DMS 273 (cell line): ENCODE measurements at regions not wholly inside any gene's neighbourhood (a gene's known extent, or its start where the extent isn't known, plus 50 kb on each side); places are given as distances from the start of the nearest gene placed in this dataset.
A peak's percentile ranks its signal among the peaks of the same experiment; 100 is the strongest.
"Not testable (repeated sequence)": the region's sequence is repeated elsewhere in the genome, so short reads cannot be mapped to it uniquely, and the experiment has no call there.

ENCODE experiments used
- DNase-seq: peaks from one replicate; lab custom pipeline; 2025; ENCODE audit not compliant: unreplicated experiment; lab: John Stamatoyannopoulos, UW

DNA sequence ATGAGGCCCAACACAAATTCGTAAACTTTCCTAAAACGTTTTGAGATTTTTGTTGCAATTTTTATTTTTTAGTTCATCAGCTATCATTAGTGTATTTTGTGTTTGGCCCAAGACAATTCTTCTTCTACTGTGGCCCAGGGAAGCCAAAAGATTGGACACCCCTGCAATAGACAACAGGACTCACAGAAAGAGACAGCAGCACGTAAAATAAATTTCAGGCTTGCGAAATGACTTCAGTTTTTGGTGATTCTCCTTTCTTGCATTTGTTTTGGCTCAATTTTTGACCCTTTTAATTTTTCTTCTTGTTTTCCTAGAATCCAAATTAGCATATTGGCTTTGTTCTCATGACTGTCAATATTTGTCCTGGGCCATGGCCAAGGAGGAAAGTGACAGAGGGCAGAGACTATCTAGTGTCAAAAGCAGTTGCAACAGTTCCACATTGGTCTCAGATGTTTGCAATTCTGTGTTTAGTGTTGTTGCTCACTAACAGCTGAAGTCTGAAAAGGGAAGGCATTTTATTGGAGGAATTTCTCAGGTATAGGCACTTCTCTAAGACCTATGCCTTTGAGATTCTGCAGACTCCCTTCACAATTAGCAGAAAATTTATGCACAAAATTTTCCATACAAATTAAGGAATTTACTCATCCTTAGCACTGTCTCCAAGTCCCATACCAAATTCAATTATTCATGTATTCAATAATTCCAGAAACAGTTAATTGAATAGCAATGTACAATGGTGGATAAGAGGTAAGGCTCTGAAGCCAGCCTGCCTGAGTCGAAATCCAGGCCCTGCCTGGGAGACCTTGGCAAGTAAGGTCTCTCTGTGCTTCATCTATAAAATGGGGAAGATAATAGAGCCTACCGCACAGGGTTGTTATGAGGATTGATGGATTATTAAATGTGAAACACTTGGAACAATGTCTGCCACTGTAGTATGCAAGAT is 160.9 kb upstream of the IVNS1ABP start:
- DNase-seq = no peak

DNA sequence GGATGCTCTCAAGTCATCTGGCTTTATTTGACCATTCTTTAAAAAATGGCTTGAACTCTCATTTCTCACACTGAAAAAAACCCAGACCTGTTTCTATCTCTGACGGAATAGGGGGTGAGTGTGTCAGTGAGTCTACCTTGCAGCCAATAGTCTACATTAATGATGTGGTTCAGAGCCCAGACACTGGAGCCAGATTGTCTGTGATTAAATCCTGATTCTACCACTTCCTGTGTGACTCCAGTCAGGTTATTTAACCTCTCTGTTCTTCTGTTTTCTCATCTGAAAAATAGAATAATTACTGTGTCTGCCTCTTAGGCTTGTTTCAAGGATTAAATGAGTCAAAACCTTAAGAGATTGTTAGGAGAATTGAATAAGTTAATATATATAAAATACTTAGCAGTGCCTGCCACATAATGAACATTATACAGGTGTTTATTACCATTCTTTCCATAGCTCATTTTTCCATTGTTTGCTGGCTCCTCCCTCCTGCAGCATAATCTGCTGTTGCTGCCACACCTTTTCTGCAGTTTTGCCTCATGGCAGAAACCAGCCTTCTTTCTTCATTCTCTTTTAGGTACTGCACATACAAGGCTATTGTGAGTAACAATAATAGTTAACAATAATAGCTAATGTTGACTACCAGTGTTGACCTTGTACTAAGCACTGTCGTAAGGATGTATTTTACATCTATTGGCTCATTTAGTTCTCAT is 157.6 kb upstream of the IVNS1ABP start:
- DNase-seq = no peak

DNA sequence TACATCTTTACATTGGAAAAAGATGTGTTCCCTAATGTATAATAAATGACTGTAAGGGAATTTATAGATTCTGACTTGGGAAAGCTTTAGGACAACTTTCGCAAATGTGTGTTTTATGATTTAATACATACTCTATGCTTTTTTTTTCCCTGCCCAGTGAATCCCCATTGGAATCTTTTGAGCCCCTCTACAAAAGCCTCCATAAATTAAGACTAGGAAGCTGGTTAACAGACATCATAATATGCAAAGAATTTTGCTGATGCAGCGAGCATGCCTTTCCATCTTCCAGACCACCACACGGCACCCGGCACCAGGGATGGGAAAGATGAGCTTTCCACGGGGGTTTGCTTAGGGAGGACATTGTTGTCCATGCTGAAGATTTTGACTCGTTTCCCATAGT is 156.1 kb upstream of the IVNS1ABP start:
- DNase-seq = no peak

DNA sequence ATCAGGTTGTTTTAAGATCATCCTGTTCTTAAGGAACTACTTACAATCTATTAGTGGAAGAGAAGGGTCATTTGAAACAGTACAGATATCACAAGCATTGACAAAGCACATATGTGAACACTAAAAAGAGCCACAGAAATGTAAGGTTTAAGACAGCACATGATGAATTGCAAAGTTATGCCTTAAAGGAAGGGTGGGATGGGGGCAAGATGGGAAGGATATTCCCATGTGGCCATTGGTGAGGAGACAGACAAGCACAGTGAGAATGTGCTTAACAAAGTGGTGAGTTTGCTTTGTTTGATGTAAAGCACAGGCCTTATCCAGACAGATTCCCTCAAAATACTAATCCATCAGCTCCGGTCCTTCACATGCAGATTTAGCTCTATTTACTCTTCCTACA is 151.6 kb upstream of the IVNS1ABP start:
- DNase-seq = no peak

- DNase-seq = no peak
These were observed 150.1 kb upstream of the IVNS1ABP start for GRCh38 chr1:185467122-185467521.

DNA sequence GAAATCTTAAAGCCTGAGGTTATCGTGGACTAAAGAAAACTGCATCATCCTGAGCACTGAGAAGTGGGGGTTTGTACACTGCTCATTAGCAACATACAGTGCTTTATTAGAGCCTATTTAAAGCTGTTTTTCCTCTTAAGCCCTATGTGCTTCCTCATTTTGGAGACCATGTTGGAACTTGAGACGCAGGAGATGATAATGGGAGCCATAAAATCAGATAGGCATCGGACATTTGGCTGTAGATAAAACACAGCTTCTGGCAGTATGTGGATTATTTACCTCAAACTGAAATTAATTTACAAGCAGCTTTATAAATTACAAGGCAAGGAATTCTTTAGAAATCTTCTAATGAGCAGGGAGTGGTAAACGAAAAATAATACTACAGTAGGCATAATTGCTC is 147.7 kb upstream of the IVNS1ABP start:
- DNase-seq = no peak

DNA sequence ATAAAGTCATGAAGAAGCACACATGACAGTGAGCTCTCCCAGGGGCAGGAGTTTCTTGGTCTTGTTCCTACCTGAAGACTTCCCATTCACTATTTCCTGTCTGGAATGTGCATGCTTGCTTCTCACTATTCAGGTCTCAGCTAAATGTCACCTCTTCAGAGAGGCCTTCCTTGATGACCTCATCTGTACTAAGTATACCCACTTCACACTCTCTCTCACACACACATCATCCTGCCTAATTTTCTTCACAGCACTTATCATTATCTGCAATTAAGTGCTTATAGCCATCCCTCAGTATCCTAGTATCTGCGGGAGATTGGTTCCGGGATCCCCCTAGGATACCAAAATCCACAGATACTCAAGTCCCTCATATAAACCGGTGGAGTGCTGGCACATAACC is 146.4 kb upstream of the IVNS1ABP start:
- no peak for DNase-seq

DNA sequence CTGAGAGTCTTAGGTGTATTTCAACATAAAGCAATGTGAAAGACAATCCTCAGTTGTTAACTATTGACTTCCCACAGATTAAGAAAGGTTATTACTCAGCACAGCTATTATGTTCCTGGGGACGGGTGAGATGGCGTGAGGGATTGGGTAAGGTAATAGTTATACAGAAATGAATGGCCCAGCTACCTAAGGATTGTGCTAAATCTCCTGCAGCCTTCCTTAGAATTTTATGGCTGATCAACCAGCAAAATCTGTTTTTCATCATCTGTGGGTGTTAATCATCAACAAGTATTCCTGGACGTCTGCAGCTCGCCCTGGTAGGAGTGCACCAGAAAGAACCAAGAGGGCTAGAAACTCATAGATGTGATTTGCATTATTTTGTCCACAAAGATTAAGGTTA is 146.0 kb upstream of the IVNS1ABP start:
- no peak for DNase-seq

DNA sequence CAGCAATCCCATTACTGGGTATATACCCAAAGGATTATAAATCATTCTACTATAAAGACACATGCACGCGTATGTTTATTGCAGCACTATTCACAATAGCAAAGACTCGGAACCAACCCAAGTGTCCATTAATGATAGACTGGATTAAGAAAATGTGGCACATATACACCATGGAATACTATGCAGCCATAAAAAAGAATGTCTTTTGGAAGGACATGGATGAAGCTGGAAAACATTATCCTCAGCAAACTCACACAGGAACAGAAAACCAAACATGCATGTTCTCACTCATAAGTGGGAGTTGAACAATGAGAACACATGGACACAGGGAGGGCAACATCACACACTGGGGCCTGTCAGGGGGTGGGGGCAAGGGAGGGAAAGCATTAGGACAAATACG is 143.7 kb upstream of the IVNS1ABP start:
- DNase-seq = not testable (repeated sequence)

DNA sequence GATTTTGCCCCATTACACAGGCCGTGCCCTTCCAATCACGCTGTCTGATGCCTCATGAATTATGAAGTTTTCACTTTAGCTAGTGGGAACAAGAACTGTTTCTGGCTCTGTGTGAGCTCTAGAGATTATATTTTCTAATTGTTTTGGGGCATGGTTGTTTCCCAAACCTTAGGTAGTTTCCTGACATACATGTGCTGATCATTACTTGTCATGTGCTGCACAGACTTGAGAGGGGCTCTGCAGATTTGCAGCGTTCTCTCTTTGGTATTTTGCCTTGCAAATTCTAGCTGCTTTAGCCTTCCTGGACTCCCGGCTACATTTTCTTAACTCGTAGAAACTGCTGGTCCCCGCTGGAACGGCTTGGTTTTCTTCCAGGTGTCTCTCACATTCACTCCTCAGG is 142.1 kb upstream of the IVNS1ABP start:
- DNase-seq = no peak

DNA sequence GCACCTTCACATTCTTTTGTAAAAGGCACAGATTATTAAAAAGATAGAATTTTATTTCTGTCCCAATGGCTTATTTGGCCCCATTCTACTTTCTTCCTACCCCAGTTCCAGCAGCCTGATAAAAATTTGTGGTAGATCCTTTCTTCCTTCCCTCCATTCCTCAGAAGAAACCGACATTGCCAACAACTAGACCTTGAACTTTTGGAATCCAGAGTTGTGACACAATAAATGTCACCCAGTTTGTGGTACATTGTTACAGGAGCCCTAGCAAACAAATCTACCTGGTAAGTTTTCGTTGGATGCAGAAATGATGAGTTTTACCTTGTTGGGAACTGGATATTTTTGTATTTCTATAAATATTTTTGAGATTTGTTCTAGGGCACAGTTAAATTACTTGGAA is 141.6 kb upstream of the IVNS1ABP start:
- no peak for DNase-seq

GRCh38 chr1:185453496-185454192 is 136.6 kb upstream of the IVNS1ABP start:
- no peak for DNase-seq

- peak; percentile 4 for DNase-seq
These were observed 133.9 kb upstream of the IVNS1ABP start for GRCh38 chr1:185450917-185451316.

DNA sequence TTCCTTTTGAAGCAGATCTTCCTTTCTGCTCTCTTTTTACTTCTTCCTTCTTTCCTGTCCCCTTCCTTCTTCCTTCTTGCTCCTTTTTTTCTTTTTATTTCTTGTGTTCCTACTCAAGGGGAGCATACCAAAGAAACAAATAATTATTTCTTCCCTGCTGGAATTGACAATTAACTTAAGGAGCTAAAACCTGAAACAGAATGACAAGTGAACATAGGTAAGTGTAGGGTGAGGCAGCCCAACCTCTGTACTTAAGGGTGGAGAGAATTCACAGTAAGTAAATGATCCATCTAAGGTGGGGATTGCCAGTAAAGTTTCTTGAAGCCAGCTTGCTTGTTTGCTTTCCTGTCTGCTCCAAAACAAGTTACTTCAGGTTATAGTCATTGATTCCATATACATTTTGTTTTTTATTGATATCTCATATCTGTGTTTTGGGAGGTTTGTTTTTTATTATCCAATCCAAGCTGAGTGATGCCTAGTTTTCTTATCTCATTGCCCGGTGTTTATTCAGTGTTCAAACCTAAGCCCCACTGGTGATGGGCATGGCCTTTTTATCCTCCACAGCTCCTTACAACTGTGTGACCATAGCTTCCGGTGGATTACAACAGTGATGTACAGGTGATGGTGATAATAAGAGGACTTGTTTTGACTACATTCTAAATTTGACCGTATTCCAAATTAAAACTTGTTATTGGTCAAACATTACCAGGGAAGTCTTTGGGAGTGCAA is 133.2 kb upstream of the IVNS1ABP start:
- DNase-seq = no peak

- no peak for DNase-seq
These were observed 132.5 kb upstream of the IVNS1ABP start for GRCh38 chr1:185449378-185450059.

- no peak for DNase-seq
These were observed 131.6 kb upstream of the IVNS1ABP start for GRCh38 chr1:185448591-185449186.

- DNase-seq = no peak
These were observed 129.1 kb upstream of the IVNS1ABP start for GRCh38 chr1:185446131-185446530.

GRCh38 chr1:185445594-185445993 is 128.6 kb upstream of the IVNS1ABP start:
- DNase-seq = no peak

- no peak for DNase-seq
These were observed 127.6 kb upstream of the IVNS1ABP start for GRCh38 chr1:185444676-185445075.

DNA sequence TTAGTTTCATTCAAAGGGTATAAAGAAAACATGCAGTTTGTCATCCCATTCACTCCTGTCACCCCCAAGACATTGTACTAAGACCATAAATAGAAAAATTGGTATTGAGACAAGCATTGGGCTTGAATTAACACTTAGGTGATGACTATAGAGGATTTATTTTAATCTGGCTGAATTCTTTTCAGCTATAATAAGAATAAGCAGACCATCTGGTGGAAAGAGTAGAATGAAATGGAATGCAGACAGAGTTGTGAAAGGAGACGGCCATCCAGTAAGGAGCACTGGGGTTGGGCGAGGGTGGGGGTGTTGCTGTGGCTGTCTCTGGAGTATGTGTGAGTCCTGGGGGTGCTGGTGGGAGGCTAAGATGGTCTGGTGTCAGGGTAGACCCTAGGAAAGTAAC is 125.0 kb upstream of the IVNS1ABP start:
- DNase-seq = no peak
